ENCODE measurements at regions not wholly inside any gene's neighbourhood (a gene's known extent, or its start where the extent isn't known, plus 50 kb on each side); places are given as distances from the start of the nearest gene placed in this dataset.

GRCh38 chr3:124535306-124535705, 194.9 kb upstream of the UMPS start:
- TF ChIP-seq, protein P1, sequence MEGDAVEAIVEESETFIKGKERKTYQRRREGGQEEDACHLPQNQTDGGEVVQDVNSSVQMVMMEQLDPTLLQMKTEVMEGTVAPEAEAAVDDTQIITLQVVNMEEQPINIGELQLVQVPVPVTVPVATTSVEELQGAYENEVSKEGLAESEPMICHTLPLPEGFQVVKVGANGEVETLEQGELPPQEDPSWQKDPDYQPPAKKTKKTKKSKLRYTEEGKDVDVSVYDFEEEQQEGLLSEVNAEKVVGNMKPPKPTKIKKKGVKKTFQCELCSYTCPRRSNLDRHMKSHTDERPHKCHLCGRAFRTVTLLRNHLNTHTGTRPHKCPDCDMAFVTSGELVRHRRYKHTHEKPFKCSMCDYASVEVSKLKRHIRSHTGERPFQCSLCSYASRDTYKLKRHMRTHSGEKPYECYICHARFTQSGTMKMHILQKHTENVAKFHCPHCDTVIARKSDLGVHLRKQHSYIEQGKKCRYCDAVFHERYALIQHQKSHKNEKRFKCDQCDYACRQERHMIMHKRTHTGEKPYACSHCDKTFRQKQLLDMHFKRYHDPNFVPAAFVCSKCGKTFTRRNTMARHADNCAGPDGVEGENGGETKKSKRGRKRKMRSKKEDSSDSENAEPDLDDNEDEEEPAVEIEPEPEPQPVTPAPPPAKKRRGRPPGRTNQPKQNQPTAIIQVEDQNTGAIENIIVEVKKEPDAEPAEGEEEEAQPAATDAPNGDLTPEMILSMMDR (IDR thresholded peaks at IDR 0.05; ENCODE audit: insufficient read depth, low read length) = no peak
- TF ChIP-seq POLR2AphosphoS5 (IDR thresholded peaks at IDR 0.05; ENCODE audit: low read depth) = no peak
- TF ChIP-seq, protein P2, sequence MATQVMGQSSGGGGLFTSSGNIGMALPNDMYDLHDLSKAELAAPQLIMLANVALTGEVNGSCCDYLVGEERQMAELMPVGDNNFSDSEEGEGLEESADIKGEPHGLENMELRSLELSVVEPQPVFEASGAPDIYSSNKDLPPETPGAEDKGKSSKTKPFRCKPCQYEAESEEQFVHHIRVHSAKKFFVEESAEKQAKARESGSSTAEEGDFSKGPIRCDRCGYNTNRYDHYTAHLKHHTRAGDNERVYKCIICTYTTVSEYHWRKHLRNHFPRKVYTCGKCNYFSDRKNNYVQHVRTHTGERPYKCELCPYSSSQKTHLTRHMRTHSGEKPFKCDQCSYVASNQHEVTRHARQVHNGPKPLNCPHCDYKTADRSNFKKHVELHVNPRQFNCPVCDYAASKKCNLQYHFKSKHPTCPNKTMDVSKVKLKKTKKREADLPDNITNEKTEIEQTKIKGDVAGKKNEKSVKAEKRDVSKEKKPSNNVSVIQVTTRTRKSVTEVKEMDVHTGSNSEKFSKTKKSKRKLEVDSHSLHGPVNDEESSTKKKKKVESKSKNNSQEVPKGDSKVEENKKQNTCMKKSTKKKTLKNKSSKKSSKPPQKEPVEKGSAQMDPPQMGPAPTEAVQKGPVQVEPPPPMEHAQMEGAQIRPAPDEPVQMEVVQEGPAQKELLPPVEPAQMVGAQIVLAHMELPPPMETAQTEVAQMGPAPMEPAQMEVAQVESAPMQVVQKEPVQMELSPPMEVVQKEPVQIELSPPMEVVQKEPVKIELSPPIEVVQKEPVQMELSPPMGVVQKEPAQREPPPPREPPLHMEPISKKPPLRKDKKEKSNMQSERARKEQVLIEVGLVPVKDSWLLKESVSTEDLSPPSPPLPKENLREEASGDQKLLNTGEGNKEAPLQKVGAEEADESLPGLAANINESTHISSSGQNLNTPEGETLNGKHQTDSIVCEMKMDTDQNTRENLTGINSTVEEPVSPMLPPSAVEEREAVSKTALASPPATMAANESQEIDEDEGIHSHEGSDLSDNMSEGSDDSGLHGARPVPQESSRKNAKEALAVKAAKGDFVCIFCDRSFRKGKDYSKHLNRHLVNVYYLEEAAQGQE (IDR thresholded peaks at IDR 0.05; ENCODE audit: insufficient replicate concordance, low read depth) = no peak
- no peak for TF ChIP-seq SPI1 (IDR thresholded peaks at IDR 0.05; ENCODE audit: borderline replicate concordance, low read depth)
- TF ChIP-seq GABPA (IDR thresholded peaks at IDR 0.05; ENCODE audit: low read depth) = no peak
